ENCODE measurements at regions not wholly inside any gene's neighbourhood (a gene's known extent, or its start where the extent isn't known, plus 50 kb on each side); places are given as distances from the start of the nearest gene placed in this dataset.

- no peak for TF ChIP-seq CTCF (IDR thresholded peaks at IDR 0.05)
- no peak overlapping the region for H3K4me3 ChIP-seq
- intact Hi-C loops (cut with DNase I), result no loop called here
- DNase-seq (no peak), ATAC-seq (no peak), FAIRE-seq (no peak)
- no peaks in the 10 kb centered on the region for H3K36me3 ChIP-seq
- no peak overlapping the region for H3K27ac ChIP-seq
- H3K9me3 ChIP-seq, result no peaks in the 10 kb centered on the region
- H3K27me3 ChIP-seq, result no peaks in the 10 kb centered on the region
- 90 to 95% methylated on average over 1 of the region's 1 CpG for WGBS, 2 donors
- H3K4me1 ChIP-seq, result no peaks in the 10 kb centered on the region
These were observed 228.4 kb downstream of the SPTSSA start for GRCh38 chr14:34233619-34234018.

- no peaks in the 10 kb centered on the region for H3K36me3 ChIP-seq
- no peaks in the 10 kb centered on the region for H3K9me3 ChIP-seq
- no peaks in the 10 kb centered on the region for H3K27me3 ChIP-seq
- no peak for TF ChIP-seq CTCF (IDR thresholded peaks at IDR 0.05)
- FAIRE-seq (no peak), DNase-seq (no peak), ATAC-seq (no peak)
- no peak overlapping the region for H3K4me3 ChIP-seq
- intact Hi-C loops (cut with DNase I), result no loop called here
- H3K4me1 ChIP-seq, result peaks cover 0 to under 1% (median 0%) of the 10 kb centered on the region in 3 donors
- 34 to 54% methylated on average over 2 of the region's 2 CpGs for WGBS, 2 donors
- no peak overlapping the region for H3K27ac ChIP-seq
These were observed 229.2 kb downstream of the SPTSSA start for GRCh38 chr14:34232790-34233189.

- H3K36me3 ChIP-seq, result no peaks in the 10 kb centered on the region
- TF ChIP-seq CTCF (IDR thresholded peaks at IDR 0.05), result no peak
- FAIRE-seq, result no peak
- H3K9me3 ChIP-seq, result no peaks in the 10 kb centered on the region
- ATAC-seq, result no peak
- intact Hi-C loops (cut with DNase I), result no loop called here
- H3K4me1 ChIP-seq, result peaks cover 0 to 3% (median 0%) of the 10 kb centered on the region in 3 donors
- whole genome bisulfite sequencing, 2 donors, result 64 to 67% methylated on average over 5 of the region's 5 CpGs
- DNase-seq, result no peak
- no peak overlapping the region for H3K27ac ChIP-seq
- H3K4me3 ChIP-seq, result no peak overlapping the region
- H3K27me3 ChIP-seq, result no peaks in the 10 kb centered on the region
These were observed 230.4 kb downstream of the SPTSSA start for GRCh38 chr14:34231626-34232025.

GRCh38 chr14:34229140-34229539 is 232.9 kb downstream of the SPTSSA start:
- no peaks in the 10 kb centered on the region for H3K36me3 ChIP-seq
- no peak overlapping the region for H3K4me3 ChIP-seq
- H3K27me3 ChIP-seq, result no peaks in the 10 kb centered on the region
- H3K4me1 ChIP-seq, result peaks cover 0 to 3% (median 0%) of the 10 kb centered on the region in 3 donors
- intact Hi-C loops (cut with DNase I), result loop anchor here in 2 of 3 donors (10.0 kb wide), 2 partner anchors 124 to 384 kb away; no protein-coding TSS in a partner anchor
- ATAC-seq, result no peak
- FAIRE-seq, result no peak
- no peak for DNase-seq
- H3K27ac ChIP-seq, result no peak overlapping the region
- no peaks in the 10 kb centered on the region for H3K9me3 ChIP-seq
- WGBS, 2 donors, result 87 to 89% methylated on average over 7 of the region's 7 CpGs
- no peak for TF ChIP-seq CTCF (IDR thresholded peaks at IDR 0.05)

GRCh38 chr14:34228650-34228976 is 233.4 kb downstream of the SPTSSA start:
- no peaks in the 10 kb centered on the region for H3K36me3 ChIP-seq
- no peak overlapping the region for H3K4me3 ChIP-seq
- H3K9me3 ChIP-seq, result no peaks in the 10 kb centered on the region
- no peak for DNase-seq
- no peak overlapping the region for H3K27ac ChIP-seq
- TF ChIP-seq CTCF (IDR thresholded peaks at IDR 0.05), result no peak
- WGBS, 2 donors, result 77 to 85% methylated on average over 5 of the region's 5 CpGs
- FAIRE-seq, result no peak
- H3K27me3 ChIP-seq, result no peaks in the 10 kb centered on the region
- intact Hi-C loops (cut with DNase I), result loop anchor here in 2 of 3 donors (10.0 kb wide), 2 partner anchors 124 to 384 kb away; no protein-coding TSS in a partner anchor
- ATAC-seq, result no peak
- H3K4me1 ChIP-seq, result peaks cover 0 to 3% (median 0%) of the 10 kb centered on the region in 3 donors

Measured in pancreas (tissue), 10 donors.